ENCODE measurements at regions not wholly inside any gene's neighbourhood (a gene's known extent, or its start where the extent isn't known, plus 50 kb on each side); places are given as distances from the start of the nearest gene placed in this dataset.

- Histone ChIP-seq H3K27ac (ENCODE audit: low read depth, low read length) (no peak overlapping the region), H3K4me1 (ENCODE audit: control insufficient read depth, low read length) (no peaks in the 10 kb centered on the region), H3K36me3 (ENCODE audit: control insufficient read depth, low read length) (no peaks in the 10 kb centered on the region), H3K4me2 (ENCODE audit: low read length) (no peak overlapping the region), H3F3A (ENCODE audit: control insufficient read depth, insufficient read depth) (no peaks in the 10 kb centered on the region), H3K4me3 (ENCODE audit: low read length) (no peak overlapping the region), H3K27me3 (ENCODE audit: control insufficient read depth, low read length) (peaks cover 2% of the 10 kb centered on the region; the same call in 1 of the 2 replicates), H3K79me2 (ENCODE audit: control insufficient read depth, low read length) (no peaks in the 10 kb centered on the region), H3K9me2 (replicated peaks; ENCODE audit: control insufficient read depth, low read length) (no peaks in the 10 kb centered on the region), H3K9me3 (ENCODE audit: control insufficient read depth, insufficient read depth, low read length) (no peaks in the 10 kb centered on the region; the same call in 1 of the 2 replicates), H4K20me1 (ENCODE audit: control insufficient read depth, insufficient read depth, low read depth, low read length) (no peaks in the 10 kb centered on the region)
- TF ChIP-seq, protein P1, sequence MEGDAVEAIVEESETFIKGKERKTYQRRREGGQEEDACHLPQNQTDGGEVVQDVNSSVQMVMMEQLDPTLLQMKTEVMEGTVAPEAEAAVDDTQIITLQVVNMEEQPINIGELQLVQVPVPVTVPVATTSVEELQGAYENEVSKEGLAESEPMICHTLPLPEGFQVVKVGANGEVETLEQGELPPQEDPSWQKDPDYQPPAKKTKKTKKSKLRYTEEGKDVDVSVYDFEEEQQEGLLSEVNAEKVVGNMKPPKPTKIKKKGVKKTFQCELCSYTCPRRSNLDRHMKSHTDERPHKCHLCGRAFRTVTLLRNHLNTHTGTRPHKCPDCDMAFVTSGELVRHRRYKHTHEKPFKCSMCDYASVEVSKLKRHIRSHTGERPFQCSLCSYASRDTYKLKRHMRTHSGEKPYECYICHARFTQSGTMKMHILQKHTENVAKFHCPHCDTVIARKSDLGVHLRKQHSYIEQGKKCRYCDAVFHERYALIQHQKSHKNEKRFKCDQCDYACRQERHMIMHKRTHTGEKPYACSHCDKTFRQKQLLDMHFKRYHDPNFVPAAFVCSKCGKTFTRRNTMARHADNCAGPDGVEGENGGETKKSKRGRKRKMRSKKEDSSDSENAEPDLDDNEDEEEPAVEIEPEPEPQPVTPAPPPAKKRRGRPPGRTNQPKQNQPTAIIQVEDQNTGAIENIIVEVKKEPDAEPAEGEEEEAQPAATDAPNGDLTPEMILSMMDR (IDR thresholded peaks at IDR 0.05; ENCODE audit: low read depth, low read length, poor library complexity, severe bottlenecking): no peak
- no peak for TF ChIP-seq EZH2phosphoT487 (IDR thresholded peaks at IDR 0.05; ENCODE audit: borderline replicate concordance, low read length)
These were observed 173.8 kb upstream of the SLC30A5 start for GRCh38 chr5:68919988-68920490.

- Histone ChIP-seq H3K4me1 (ENCODE audit: control insufficient read depth, low read length) (no peaks in the 10 kb centered on the region), H3K27ac (ENCODE audit: low read depth, low read length) (no peak overlapping the region), H3K9me3 (ENCODE audit: control insufficient read depth, insufficient read depth, low read length) (no peaks in the 10 kb centered on the region; the same call in 1 of the 2 replicates), H3F3A (ENCODE audit: control insufficient read depth, insufficient read depth) (no peaks in the 10 kb centered on the region), H3K36me3 (ENCODE audit: control insufficient read depth, low read length) (no peaks in the 10 kb centered on the region), H3K27me3 (ENCODE audit: control insufficient read depth, low read length) (peaks cover 2% of the 10 kb centered on the region; the same call in 1 of the 2 replicates), H4K20me1 (ENCODE audit: control insufficient read depth, insufficient read depth, low read depth, low read length) (no peaks in the 10 kb centered on the region), H3K9me2 (replicated peaks; ENCODE audit: control insufficient read depth, low read length) (no peaks in the 10 kb centered on the region), H3K4me3 (ENCODE audit: low read length) (no peak overlapping the region), H3K4me2 (ENCODE audit: low read length) (no peak overlapping the region), H3K79me2 (ENCODE audit: control insufficient read depth, low read length) (no peaks in the 10 kb centered on the region)
- no peak for TF ChIP-seq EZH2phosphoT487 (IDR thresholded peaks at IDR 0.05; ENCODE audit: borderline replicate concordance, low read length)
- TF ChIP-seq, protein P1 (IDR thresholded peaks at IDR 0.05; ENCODE audit: low read depth, low read length, poor library complexity, severe bottlenecking): no peak
These were observed 172.9 kb upstream of the SLC30A5 start for GRCh38 chr5:68920888-68921287.

DNA sequence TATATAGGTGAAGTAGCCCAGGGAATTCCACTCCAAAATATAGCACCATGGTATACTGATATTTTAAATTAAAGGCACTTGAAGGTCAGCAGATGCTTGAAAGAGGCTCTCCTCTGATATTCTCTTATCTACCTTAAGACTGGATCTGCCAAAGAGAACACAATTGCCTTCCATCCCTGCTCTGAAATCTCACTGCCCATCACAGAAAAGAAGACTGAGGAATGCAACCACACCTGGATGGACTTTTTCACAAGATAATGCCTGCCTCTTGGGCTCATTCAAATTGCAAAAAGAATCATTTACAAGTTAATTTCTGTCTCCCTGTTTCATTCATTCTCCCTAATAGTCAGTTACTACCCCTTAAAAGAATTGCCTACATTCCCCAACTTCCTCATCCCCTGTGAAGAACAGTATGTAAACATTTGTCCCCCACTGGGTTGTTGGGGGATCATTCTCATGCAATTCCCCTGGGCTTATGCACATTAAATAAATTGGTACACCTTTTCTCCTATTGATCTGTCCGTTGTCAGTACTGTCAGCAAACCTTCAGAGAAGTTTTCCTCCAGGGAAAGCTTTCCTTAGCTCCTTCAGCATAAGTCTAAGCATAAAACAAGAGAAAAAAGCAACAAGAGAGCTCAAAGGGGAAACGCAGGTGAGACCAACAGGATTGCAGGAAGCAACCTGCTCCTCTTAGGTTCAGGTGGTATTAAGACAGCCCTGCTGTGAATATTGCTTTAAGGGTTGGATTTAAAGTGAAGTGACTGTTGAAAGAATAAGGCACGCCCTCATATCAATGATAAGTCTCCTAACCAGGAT is 171.4 kb upstream of the SLC30A5 start:
- H3F3A ChIP-seq (ENCODE audit: control insufficient read depth, insufficient read depth): no peaks in the 10 kb centered on the region
- no peaks in the 10 kb centered on the region for H3K4me1 ChIP-seq (ENCODE audit: control insufficient read depth, low read length)
- no peaks in the 10 kb centered on the region for H3K9me2 ChIP-seq (replicated peaks; ENCODE audit: control insufficient read depth, low read length)
- H3K27me3 ChIP-seq (ENCODE audit: control insufficient read depth, low read length): peaks cover 2% of the 10 kb centered on the region; the same call in 1 of the 2 replicates
- no peak overlapping the region for H3K4me3 ChIP-seq (ENCODE audit: low read length)
- H3K4me2 ChIP-seq (ENCODE audit: low read length): no peak overlapping the region
- H3K36me3 ChIP-seq (ENCODE audit: control insufficient read depth, low read length): no peaks in the 10 kb centered on the region
- TF ChIP-seq, protein P1 (IDR thresholded peaks at IDR 0.05; ENCODE audit: low read depth, low read length, poor library complexity, severe bottlenecking): no peak
- no peak for TF ChIP-seq EZH2phosphoT487 (IDR thresholded peaks at IDR 0.05; ENCODE audit: borderline replicate concordance, low read length)
- H3K79me2 ChIP-seq (ENCODE audit: control insufficient read depth, low read length): no peaks in the 10 kb centered on the region
- no peak overlapping the region for H3K27ac ChIP-seq (ENCODE audit: low read depth, low read length)
- no peaks in the 10 kb centered on the region for H4K20me1 ChIP-seq (ENCODE audit: control insufficient read depth, insufficient read depth, low read depth, low read length)
- H3K9me3 ChIP-seq (ENCODE audit: control insufficient read depth, insufficient read depth, low read length): no peaks in the 10 kb centered on the region; the same call in 1 of the 2 replicates

Data from DOHH2 (cell line).